C4-2B (cell line): ENCODE measurements at regions not wholly inside any gene's neighbourhood (a gene's known extent, or its start where the extent isn't known, plus 50 kb on each side); places are given as distances from the start of the nearest gene placed in this dataset.

Experiments used
- H3K27ac ChIP-seq: fragments of 450-650 bp; 2 replicates; pipeline ENCODE4 v1.5.1; 2017
- CTCF ChIP-seq: fragments of 450-650 bp; conservative IDR thresholded peaks from 2 replicates; pipeline ENCODE4 v1.5.1; 2017; ENCODE audit warnings: mild to moderate bottlenecking
- ZFX ChIP-seq: fragments of 450-650 bp; IDR thresholded peaks from 2 replicates; pipeline ENCODE4 v1.6.1; 2017

- TF ChIP-seq CTCF (no peak), ZFX (no peak)
- no peak overlapping the region for H3K27ac ChIP-seq
Measured at GRCh38 chr12:113552760-113553159, 81.1 kb upstream of the LHX5 start.

GRCh38 chr12:113551563-113551962 is 79.9 kb upstream of the LHX5 start:
- H3K27ac ChIP-seq = no peak overlapping the region
- TF ChIP-seq CTCF (no peak), ZFX (no peak)

GRCh38 chr12:113548467-113548866 is 76.8 kb upstream of the LHX5 start:
- H3K27ac ChIP-seq = no peak overlapping the region

GRCh38 chr12:113546916-113547863 is 75.5 kb upstream of the LHX5 start:
- TF ChIP-seq ZFX = no peak
- no peak for TF ChIP-seq CTCF
- no peak overlapping the region for H3K27ac ChIP-seq

More at GRCh38 chr12:113548467-113548866, 76.8 kb upstream of the LHX5 start:
- TF ChIP-seq ZFX (no peak), CTCF (no peak)

- no peak overlapping the region for H3K27ac ChIP-seq
- no peak for TF ChIP-seq CTCF
- no peak for TF ChIP-seq ZFX
Measured at GRCh38 chr12:113537751-113538087, 66.0 kb upstream of the LHX5 start.

GRCh38 chr12:113537046-113537750 is 65.5 kb upstream of the LHX5 start:
- no peak overlapping the region for H3K27ac ChIP-seq
- TF ChIP-seq ZFX (no peak), CTCF (no peak)

GRCh38 chr12:113535100-113535499 is 63.4 kb upstream of the LHX5 start:
- TF ChIP-seq ZFX = no peak
- no peak for TF ChIP-seq CTCF
- H3K27ac ChIP-seq = no peak overlapping the region
